ENCODE measurements at regions not wholly inside any gene's neighbourhood (a gene's known extent, or its start where the extent isn't known, plus 50 kb on each side); places are given as distances from the start of the nearest gene placed in this dataset.

DNA sequence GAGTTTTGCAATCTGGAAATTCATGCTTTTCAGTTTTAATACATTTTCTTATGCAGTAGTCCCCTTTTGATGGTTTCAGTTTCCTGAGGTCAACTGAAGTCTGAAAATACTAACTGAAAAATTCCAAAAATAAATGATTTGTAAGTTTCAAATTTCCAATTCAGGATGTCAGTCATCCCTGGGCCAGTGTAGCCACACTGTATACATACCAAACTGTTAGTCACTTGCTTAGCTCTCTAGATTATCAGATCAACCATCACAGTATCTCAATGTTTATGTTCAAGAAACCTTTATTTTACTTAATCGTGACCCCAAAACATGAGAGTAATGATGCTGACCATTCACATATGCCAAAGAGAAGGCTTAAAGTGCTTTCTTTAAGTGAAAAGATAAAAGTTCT is 715.5 kb downstream of the GBE1 start:
- H3K27ac ChIP-seq = no peak overlapping the region
- no peaks in the 10 kb centered on the region for H3K4me1 ChIP-seq
- DNase-seq = no peak
- no peaks in the 10 kb centered on the region for H3K36me3 ChIP-seq
- no peak for TF ChIP-seq POLR2A (IDR thresholded peaks at IDR 0.05)
- TF ChIP-seq, protein P1, sequence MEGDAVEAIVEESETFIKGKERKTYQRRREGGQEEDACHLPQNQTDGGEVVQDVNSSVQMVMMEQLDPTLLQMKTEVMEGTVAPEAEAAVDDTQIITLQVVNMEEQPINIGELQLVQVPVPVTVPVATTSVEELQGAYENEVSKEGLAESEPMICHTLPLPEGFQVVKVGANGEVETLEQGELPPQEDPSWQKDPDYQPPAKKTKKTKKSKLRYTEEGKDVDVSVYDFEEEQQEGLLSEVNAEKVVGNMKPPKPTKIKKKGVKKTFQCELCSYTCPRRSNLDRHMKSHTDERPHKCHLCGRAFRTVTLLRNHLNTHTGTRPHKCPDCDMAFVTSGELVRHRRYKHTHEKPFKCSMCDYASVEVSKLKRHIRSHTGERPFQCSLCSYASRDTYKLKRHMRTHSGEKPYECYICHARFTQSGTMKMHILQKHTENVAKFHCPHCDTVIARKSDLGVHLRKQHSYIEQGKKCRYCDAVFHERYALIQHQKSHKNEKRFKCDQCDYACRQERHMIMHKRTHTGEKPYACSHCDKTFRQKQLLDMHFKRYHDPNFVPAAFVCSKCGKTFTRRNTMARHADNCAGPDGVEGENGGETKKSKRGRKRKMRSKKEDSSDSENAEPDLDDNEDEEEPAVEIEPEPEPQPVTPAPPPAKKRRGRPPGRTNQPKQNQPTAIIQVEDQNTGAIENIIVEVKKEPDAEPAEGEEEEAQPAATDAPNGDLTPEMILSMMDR (IDR thresholded peaks at IDR 0.05) = no peak
- H3K9me3 ChIP-seq = no peaks in the 10 kb centered on the region
- H3K27me3 ChIP-seq = no peaks in the 10 kb centered on the region
- H3K4me3 ChIP-seq = no peak overlapping the region

DNA sequence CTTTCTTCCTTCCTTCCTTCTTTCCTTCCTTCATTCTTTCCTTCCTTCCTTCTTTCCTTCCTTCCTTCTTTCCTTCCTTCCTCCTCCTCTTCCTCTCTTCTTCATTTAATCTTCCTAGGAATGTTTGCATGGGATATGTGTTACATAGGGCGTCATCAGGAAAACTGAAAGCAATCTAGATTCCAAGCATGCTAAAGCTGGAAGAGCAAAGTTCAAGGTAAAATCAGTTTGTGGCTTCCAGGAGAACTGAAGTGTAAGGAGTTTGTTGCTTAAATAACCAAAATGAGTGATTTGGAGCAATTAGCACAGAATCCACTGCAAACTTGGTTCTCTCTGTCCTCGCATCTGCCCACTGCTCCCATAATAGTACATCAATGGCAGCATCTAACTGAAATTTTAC is 716.2 kb downstream of the GBE1 start:
- no peaks in the 10 kb centered on the region for H3K36me3 ChIP-seq
- no peaks in the 10 kb centered on the region for H3K9me3 ChIP-seq
- TF ChIP-seq, protein P1 (IDR thresholded peaks at IDR 0.05) = no peak
- no peak for TF ChIP-seq POLR2A (IDR thresholded peaks at IDR 0.05)
- no peaks in the 10 kb centered on the region for H3K27me3 ChIP-seq
- no peak overlapping the region for H3K4me3 ChIP-seq
- no peaks in the 10 kb centered on the region for H3K4me1 ChIP-seq
- DNase-seq = no peak
- H3K27ac ChIP-seq = no peak overlapping the region

DNA sequence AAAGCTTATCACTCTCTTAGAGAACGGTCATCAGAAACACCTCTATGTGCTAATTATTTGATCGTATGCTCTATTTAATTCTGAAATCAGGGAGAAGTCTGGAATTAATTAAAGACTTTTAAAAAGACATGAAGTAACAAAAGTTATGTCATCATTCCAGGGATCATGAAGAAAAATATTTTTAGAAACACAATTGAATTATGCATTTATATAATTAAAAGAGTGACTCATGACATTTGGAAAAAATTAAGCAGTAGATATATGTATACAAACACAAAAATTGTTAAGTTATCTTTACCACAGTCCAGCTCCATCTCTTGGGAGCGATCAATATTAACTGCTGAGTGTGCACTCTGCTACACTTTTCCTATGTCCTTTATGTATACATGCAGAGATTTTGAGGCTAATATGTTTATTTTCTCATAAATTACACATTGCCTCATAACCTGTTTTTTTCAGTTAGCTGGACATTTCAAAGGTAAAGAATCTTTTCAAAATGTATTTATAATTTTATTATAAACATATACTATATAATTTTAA is 717.7 kb downstream of the GBE1 start:
- DNase-seq = no peak
- H3K27ac ChIP-seq = no peak overlapping the region
- H3K9me3 ChIP-seq = no peaks in the 10 kb centered on the region
- H3K4me3 ChIP-seq = no peak overlapping the region
- no peaks in the 10 kb centered on the region for H3K36me3 ChIP-seq
- no peaks in the 10 kb centered on the region for H3K27me3 ChIP-seq
- TF ChIP-seq, protein P1 (IDR thresholded peaks at IDR 0.05) = no peak
- TF ChIP-seq POLR2A (IDR thresholded peaks at IDR 0.05) = no peak
- no peaks in the 10 kb centered on the region for H3K4me1 ChIP-seq

DNA sequence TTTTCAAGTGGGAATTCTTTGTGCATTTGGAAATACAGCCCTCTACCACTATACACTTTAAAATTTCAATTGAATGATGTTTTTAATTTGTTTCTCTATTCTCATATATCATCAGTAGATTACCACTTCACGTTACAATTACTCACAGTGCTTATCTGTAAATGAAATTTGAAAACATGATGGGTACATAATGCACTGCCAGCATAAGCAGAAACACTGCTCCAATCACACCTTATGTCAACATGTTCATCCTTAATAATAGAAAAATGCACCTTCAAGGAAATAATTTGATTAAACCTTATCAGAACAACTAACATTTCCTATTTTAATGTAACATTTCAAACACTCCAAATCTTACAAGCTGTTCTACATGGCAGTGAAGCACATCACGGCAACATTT is 718.4 kb downstream of the GBE1 start:
- no peaks in the 10 kb centered on the region for H3K4me1 ChIP-seq
- H3K27me3 ChIP-seq = no peaks in the 10 kb centered on the region
- H3K36me3 ChIP-seq = no peaks in the 10 kb centered on the region
- no peak overlapping the region for H3K4me3 ChIP-seq
- TF ChIP-seq POLR2A (IDR thresholded peaks at IDR 0.05) = no peak
- TF ChIP-seq, protein P1 (IDR thresholded peaks at IDR 0.05) = no peak
- H3K27ac ChIP-seq = no peak overlapping the region
- no peak for DNase-seq
- H3K9me3 ChIP-seq = no peaks in the 10 kb centered on the region

DNA sequence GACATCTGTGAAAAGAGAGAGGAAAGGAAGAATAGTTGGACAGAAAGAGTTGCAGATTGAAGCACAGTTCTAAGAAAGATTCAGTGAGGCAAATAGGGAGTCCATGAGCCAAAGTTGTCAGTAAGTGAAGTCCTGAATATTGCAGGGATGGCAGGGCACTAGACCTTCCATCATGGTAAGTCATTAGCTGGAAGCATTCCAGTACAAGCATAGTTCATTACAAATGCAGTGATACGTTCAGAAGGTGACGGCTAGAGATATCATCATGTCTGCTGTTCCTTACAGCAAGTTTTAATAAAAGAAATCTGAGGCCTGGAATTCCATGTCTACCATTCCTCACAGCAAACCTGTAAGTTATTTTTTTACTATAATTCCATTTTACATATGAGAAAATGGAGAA is 720.1 kb downstream of the GBE1 start:
- Histone ChIP-seq H3K9me3 (no peaks in the 10 kb centered on the region), H3K4me1 (no peaks in the 10 kb centered on the region), H3K27me3 (no peaks in the 10 kb centered on the region), H3K36me3 (no peaks in the 10 kb centered on the region), H3K4me3 (no peak overlapping the region), H3K27ac (no peak overlapping the region)
- no peak for DNase-seq
- TF ChIP-seq, protein P1 (IDR thresholded peaks at IDR 0.05) = no peak
- TF ChIP-seq POLR2A (IDR thresholded peaks at IDR 0.05) = no peak

DNA sequence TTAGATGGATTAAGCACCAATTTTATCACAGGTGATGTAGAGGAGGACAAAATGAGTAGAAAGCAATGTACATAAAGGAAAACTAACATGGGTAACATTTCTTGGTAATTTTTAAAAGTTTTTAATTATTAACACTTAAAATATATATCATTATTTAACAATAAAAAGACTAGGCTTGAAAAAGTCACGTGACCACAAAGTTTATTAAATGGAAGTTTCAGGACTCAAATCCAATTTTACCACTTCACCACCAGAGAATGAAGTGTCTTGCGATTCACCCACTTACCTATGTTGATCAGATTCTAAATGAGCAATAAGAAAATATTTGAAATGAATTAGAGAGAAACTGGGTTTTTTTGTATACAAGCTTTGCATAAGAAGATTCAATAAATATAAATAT is 721.3 kb downstream of the GBE1 start:
- TF ChIP-seq POLR2A (IDR thresholded peaks at IDR 0.05) = no peak
- TF ChIP-seq, protein P1 (IDR thresholded peaks at IDR 0.05) = no peak
- Histone ChIP-seq H3K9me3 (no peaks in the 10 kb centered on the region), H3K4me1 (no peaks in the 10 kb centered on the region), H3K27ac (no peak overlapping the region), H3K27me3 (no peaks in the 10 kb centered on the region), H3K36me3 (no peaks in the 10 kb centered on the region), H3K4me3 (no peak overlapping the region)
- no peak for DNase-seq

Measured in Peyer's patch (tissue), 4 donors.